Left lung (tissue), 4 donors: ENCODE measurements at regions not wholly inside any gene's neighbourhood (a gene's known extent, or its start where the extent isn't known, plus 50 kb on each side); places are given as distances from the start of the nearest gene placed in this dataset.

ENCODE experiments used
- ATAC-seq: fragments of 200-7000 bp; cut with Tn5 transposase; one replicate; pipeline ENCODE4 v1.9.1; 2020; ENCODE audit warnings: moderate library complexity
- DNase-seq, 4 donors: peaks; one replicate each; pipeline ENCODE4 v3.0.0-alpha.2; 2013 to 2020
- H3K27ac ChIP-seq, 2 donors: fragments of 200-600 bp; sonication (generic) in 1 of 2; one replicate each; pipeline versions ENCODE4 v1.5.0 to v1.8.0; 2020 to 2021
- H3K27me3 ChIP-seq, 2 donors: fragments of 200-600 bp; sonication (generic) in 1 of 2; one replicate each; pipeline versions ENCODE4 v1.5.0 to v1.8.0; 2020 to 2021
- H3K36me3 ChIP-seq, 2 donors: fragments of 200-600 bp; sonication (generic) in 1 of 2; one replicate each; pipeline versions ENCODE4 v1.5.0 to v1.8.0; 2020 to 2021
- H3K4me1 ChIP-seq, 2 donors: fragments of 200-600 bp; one replicate each; pipeline ENCODE4 v1.8.0; 2021
- H3K4me3 ChIP-seq, 2 donors: fragments of 200-600 bp; sonication (generic) in 1 of 2; one replicate each; pipeline versions ENCODE4 v1.5.0 to v1.8.0; 2020 to 2021; ENCODE audit warnings: mild to moderate bottlenecking in 1 of 2
- H3K9me3 ChIP-seq, 2 donors: fragments of 200-600 bp; sonication (generic) in 1 of 2; one replicate each; pipeline versions ENCODE4 v1.5.0 to v1.8.0; 2020 to 2021
- CTCF ChIP-seq, 2 donors: fragments of 200-600 bp; sonication (generic) in 1 of 2; IDR thresholded peaks; one replicate each; pipeline versions ENCODE4 v1.5.0 to v1.8.0; 2021; ENCODE audit warnings: antibody characterized with exemption in 2 of 2
- intact Hi-C, 2 donors: fragments of 100-400 bp; cut with DNase I; formaldehyde crosslinking; loops; one replicate each; pipeline versions ENCODE4 v1.11.2 to v1.14.2; 2022
- donor health status: DM: no; HTN: yes; CAD: no.
- donor health status: DM: no; HTN: no; CAD: no.

- ATAC-seq: no peak
- H3K4me1 ChIP-seq: no peaks in the 10 kb centered on the region
- H3K9me3 ChIP-seq: no peaks in the 10 kb centered on the region
- TF ChIP-seq CTCF (IDR thresholded peaks at IDR 0.05): no peak
- DNase-seq: no peak
- H3K27ac ChIP-seq: no peak overlapping the region
- no peaks in the 10 kb centered on the region for H3K27me3 ChIP-seq
- intact Hi-C loops: no loop called here
- no peak overlapping the region for H3K4me3 ChIP-seq
- H3K36me3 ChIP-seq: no peaks in the 10 kb centered on the region
Observed at GRCh38 chr12:42801271-42801670, 211.7 kb upstream of the PRICKLE1 start.

- H3K36me3 ChIP-seq: no peaks in the 10 kb centered on the region
- H3K9me3 ChIP-seq: no peaks in the 10 kb centered on the region
- H3K4me1 ChIP-seq: no peaks in the 10 kb centered on the region
- intact Hi-C loops: no loop called here
- ATAC-seq (no peak), DNase-seq (no peak)
- no peak overlapping the region for H3K4me3 ChIP-seq
- H3K27me3 ChIP-seq: no peaks in the 10 kb centered on the region
- H3K27ac ChIP-seq: no peak overlapping the region
- TF ChIP-seq CTCF (IDR thresholded peaks at IDR 0.05): no peak
Observed at GRCh38 chr12:42799966-42800365, 210.4 kb upstream of the PRICKLE1 start.

- no peak for DNase-seq
- Histone ChIP-seq H3K4me1 (no peaks in the 10 kb centered on the region), H3K27me3 (no peaks in the 10 kb centered on the region), H3K9me3 (no peaks in the 10 kb centered on the region), H3K36me3 (no peaks in the 10 kb centered on the region), H3K27ac (no peak overlapping the region), H3K4me3 (no peak overlapping the region)
- intact Hi-C loops: no loop called here
- TF ChIP-seq CTCF (IDR thresholded peaks at IDR 0.05): no peak
- ATAC-seq: no peak
Observed at GRCh38 chr12:42798811-42799438, 209.4 kb upstream of the PRICKLE1 start.

- Histone ChIP-seq H3K9me3 (no peaks in the 10 kb centered on the region), H3K27me3 (no peaks in the 10 kb centered on the region), H3K4me3 (no peak overlapping the region), H3K36me3 (no peaks in the 10 kb centered on the region), H3K4me1 (no peaks in the 10 kb centered on the region), H3K27ac (no peak overlapping the region)
- TF ChIP-seq CTCF (IDR thresholded peaks at IDR 0.05): no peak
- no peak for ATAC-seq
- intact Hi-C loops: no loop called here
- no peak for DNase-seq
Observed at GRCh38 chr12:42794806-42795205, 205.3 kb upstream of the PRICKLE1 start.

GRCh38 chr12:42793166-42793565, 203.6 kb upstream of the PRICKLE1 start:
- no peak for ATAC-seq
- Histone ChIP-seq H3K27ac (no peak overlapping the region), H3K4me3 (no peak overlapping the region), H3K4me1 (no peaks in the 10 kb centered on the region), H3K9me3 (no peaks in the 10 kb centered on the region), H3K27me3 (no peaks in the 10 kb centered on the region), H3K36me3 (no peaks in the 10 kb centered on the region)
- intact Hi-C loops: no loop called here
- TF ChIP-seq CTCF (IDR thresholded peaks at IDR 0.05): no peak
- no peak for DNase-seq
